ENCODE measurements at regions not wholly inside any gene's neighbourhood (a gene's known extent, or its start where the extent isn't known, plus 50 kb on each side); places are given as distances from the start of the nearest gene placed in this dataset.

DNA sequence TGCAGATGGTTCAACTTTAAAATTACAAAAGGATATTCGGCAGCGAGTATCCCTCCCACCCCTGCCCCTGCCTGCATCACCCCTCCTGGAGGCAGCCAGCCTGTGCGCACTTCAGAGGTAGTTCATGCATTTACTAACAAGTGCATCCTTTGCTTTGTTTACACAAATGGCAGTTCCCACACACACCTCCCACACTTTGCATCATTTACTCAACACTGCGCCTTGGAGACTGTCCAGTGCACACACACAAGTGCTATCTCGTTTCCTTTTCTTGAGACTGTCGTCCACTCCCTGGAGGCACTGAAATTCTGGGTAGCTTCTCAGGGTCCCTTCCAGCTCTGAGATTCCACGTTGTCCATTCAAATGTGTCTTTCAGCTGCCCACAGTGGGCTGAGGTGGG is 53.1 kb upstream of the VSX1 start:
- Histone ChIP-seq H3K4me3 (no peak overlapping the region), H3K27ac (peak overlapping the region in 1 of 21 experiments; percentile 75)

DNA sequence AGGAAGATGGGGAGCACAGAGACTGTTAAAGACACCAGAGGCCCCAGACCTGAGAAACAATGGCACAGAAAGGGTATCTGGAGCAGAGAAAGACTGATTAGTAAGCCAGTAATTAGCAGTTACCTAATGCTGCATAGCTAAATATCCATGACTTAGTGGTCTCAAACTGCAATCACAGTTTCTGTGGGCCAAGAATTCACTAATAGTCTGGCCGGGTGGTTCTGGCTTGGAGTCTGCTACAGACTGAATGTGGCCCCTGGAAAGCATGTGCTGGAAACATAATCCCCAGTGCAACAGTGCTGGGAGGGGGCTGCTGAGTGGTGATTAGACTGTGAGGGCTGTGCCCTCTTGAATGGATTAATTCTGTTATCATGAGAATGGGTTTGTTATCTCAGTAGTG is 54.1 kb upstream of the VSX1 start:
- Histone ChIP-seq H3K4me3 (no peak overlapping the region), H3K27ac (peak overlapping the region in 1 of 21 experiments; percentile 75)

DNA sequence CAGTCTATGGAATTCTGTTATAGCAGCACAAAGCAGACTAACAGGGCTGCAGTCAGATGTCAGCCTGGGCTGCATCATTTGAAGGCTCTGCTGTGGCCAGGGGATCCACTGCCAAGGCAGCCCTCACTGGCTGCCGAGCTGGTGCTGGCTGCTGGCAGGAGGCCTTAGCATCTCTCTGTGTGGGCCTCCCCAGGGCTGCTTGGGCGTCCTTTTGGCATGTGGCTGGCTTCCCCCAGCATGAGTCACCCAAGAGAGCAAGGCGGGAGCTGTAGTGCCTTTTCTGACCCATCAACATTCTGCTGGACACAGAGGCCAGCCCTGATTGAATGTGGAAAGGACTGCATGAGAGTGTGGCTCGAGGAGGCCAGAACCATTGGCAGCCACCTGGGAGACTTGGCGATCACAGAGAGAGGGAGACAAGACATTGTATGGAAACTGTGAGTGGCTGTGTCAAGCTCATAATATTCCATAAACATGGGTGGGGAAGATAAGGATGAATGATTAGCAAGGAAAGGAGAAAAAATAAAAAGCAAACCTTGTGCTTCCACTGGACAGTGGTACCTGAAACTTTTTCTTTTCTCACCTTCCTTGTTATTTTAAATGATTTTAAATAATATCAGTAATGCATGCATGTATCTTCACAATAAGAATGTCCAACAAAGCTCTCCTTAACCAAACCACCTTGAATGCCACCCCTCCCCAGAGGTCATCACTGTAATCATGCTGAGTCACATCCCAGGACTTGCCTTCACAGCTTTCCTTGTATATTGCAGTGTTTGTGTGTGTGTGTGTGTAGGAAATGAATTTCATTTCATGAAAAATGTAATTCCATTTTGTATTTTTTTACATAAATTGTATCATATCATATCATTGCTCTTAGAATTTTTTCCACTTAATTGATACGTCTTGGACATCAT is 55.0 kb upstream of the VSX1 start:
- no peak overlapping the region for H3K4me3 ChIP-seq

DNA sequence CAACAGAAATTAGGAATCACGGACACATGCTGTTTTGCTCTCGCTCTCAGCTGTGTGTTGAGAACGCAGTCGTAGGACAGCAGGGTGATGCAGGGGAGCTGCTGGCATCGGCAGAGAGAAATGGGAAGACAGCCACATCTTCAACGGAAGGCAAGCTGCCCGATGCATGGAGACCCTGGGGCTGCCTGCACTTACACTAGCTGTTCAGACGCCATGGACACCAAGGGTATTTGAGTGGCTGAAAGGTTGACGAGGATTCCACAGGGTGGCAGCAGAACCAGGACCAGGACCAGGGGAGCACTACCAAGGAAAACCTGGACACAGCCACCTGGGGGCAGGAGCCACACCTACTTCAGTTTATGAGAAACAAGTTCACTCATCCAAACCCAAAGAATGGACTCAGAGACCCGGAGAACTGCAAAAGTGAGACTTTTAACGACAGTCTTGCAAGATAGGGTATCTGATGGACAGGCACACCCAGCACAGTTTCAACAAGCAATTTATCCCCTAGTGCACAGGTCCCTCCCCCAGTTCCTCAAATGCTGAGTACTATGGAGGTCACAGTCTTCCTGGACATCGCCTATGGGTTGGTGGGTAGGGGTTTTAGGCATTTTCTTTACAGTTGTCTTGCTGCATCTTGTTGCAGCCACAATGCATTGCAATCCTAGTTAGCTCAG is 56.3 kb upstream of the ENTPD6 start:
- no peak overlapping the region for H3K4me3 ChIP-seq
- H3K27ac ChIP-seq, result no peak overlapping the region

More for the DNA sequence above, 55.0 kb upstream of the VSX1 start:
- peak overlapping the region in 1 of 21 experiments; percentile 75 for H3K27ac ChIP-seq

DNA sequence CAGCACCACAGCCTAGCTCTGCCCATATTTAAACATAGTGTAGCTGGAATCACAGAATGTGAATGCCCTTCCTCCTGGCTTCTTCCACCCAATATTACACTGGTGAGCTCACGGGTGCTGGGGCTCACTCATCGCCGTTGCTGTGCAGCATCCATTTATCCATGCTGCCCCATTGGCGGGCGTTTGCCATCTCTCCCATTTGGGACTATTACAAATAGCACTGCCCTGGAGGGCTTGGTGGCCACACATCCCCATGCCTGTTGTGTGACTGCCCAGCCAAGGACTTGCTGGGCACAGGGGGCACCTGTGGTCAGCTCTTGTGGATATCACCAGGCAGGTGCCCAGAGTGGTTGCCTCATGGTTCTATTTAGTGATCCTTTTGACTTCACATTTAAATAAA is 54.5 kb upstream of the ENTPD6 start:
- Histone ChIP-seq H3K27ac (no peak overlapping the region), H3K4me3 (no peak overlapping the region)

DNA sequence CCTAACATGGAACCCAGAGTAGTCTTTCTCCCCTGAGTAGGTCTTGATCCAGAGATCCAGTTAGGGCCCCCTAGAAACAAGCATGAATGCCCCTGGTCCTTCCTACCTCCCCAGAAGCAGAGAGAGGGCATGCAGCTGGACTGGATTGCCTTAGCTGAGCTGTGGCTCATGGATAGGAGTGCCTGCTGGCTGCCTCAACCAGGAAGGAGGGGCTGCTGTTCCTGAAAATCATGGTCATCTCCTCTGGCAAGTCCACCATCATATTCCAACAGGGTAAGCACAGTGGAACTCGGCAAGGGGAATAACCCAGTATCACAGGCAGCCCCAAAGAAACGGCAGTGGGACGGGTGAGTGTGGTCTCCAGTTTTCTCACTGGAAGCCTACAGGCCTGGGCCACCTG is 53.1 kb upstream of the ENTPD6 start:
- no peak overlapping the region for H3K27ac ChIP-seq
- H3K4me3 ChIP-seq, result no peak overlapping the region

DNA sequence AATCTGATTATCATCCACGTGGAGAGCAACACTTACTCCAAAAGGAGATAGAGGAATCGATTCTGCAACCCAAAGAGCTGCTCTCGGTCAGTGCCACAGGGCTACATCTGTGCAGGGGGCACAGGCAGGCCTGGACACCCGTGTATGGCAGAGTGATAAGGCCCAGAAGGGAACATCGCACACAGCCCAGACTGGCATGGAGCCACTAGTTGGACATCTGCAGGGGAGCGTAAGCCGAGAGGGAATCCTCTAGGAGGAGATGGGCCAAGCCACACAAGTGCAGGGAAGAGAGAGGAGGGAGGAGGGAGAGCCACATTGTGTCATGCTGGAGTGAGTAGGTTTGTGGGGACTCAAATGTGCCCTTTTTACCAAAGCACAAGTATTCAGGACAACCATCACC is 50.4 kb upstream of the ENTPD6 start:
- H3K4me3 ChIP-seq, result no peak overlapping the region
- H3K27ac ChIP-seq, result no peak overlapping the region

All from skin epidermis (tissue), 12 donors.